ENCODE measurements at regions not wholly inside any gene's neighbourhood (a gene's known extent, or its start where the extent isn't known, plus 50 kb on each side); places are given as distances from the start of the nearest gene placed in this dataset.

GRCh38 chr9:13737885-13738284 lies 458.4 kb upstream of the MPDZ start:
- no peak for DNase-seq

DNA sequence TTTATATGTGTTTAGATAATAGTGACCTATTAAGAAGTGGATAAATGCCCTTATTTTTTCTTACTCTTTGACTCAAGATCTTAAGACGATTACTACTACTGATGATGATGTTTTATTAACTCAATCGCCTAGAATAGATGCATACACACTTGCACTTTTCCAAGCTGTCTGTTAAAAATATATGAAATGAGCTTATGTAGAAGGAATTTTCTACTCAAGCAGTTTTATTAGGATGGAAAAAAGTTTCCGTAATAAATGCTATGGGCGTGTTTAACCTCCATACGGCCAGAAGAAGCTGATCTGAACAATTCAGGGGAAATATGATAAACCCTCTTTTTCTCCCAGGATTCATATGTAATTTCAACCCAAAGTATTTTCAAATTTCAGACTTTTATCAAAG lies 455.7 kb upstream of the MPDZ start:
- no peak for DNase-seq

- no peak for DNase-seq
Measured at GRCh38 chr9:13734601-13735000, 455.1 kb upstream of the MPDZ start.

DNA sequence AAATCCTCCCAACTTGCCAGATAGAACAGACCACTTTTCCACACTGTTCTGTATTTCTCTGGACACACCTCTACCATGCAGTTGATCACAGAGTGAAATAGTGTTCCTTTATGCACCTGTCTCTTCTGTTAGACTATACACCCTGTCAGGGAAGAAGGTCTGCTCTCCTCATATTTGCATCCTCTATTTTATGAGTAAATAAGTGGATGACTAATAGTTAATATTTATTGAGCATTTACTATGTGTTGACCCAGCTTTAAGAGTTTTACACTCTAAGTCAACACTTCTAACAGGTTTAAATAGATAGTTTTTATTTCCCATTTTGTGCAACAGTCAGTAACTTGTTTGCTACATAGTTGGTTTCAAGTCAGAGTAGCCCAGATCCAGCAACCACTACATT lies 452.8 kb upstream of the MPDZ start:
- peak; percentile 1 for DNase-seq

DNA sequence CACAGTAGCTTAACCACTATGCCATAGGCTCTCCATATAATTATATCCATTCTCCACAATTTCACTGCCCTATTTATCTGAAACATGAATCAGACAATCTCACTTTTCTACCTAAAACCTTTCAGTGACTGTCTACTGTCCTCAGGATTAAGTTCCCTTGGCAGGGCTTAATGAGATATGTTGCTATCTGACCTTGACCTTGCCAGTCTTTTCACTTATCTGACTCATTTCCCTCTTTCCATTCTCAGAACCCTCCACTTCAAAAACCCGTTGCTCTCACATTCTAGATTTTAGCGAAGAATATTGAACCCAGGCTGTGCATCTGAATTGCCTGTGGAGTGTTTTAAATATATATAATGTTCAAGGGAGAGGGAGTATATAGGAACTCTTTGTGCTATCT lies 452.1 kb upstream of the MPDZ start:
- no peak for DNase-seq

- DNase-seq, result no peak
Measured at GRCh38 chr9:13729955-13730354, 450.5 kb upstream of the MPDZ start.

DNA sequence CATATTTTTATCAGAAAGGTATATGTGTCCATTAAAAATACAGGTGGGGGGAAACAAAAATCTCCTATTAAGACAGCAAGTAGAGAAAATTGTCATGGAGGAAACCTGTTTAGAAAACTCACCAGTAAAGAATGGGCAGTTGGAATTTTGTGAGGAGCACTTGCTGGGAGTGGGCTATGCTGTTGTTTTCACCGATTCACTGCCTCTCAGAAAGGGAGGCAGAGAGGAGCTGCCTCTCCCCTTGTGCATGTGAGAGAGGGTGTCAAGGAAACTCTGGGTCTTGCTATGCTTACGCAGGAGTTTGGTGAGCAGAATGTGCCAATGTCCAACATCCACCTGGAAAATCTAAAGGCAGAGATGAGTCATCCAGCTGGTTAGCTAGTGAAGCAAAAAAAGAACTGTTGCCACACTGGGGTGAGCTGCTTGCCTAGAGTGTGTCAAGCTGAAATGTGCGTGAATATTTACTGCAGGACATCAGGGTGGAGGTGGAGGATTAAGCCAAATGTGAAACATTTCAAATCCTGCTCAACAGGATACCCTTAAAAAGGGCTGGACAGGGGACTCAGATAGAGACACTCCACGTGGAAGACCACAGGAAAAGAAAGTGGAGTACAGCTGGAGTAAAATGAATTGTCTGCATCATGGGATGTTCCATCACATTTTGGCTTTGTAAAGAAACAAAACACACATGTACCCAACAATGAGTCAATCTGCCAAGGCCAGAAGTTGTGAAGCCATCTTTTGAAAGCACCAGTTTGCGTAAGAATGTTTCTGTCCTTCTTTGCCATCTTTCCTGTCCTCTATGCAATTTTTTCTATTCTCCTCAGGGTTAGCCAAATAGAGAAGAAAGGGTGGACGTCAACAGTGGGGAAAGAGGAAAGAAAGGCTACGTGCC lies 449.7 kb upstream of the MPDZ start:
- no peak for DNase-seq

- DNase-seq, result no peak
Measured at GRCh38 chr9:13728131-13728530, 448.6 kb upstream of the MPDZ start.

GRCh38 chr9:13726746-13727145 lies 447.3 kb upstream of the MPDZ start:
- DNase-seq, result no peak

GRCh38 chr9:13725516-13725915 lies 446.0 kb upstream of the MPDZ start:
- DNase-seq, result no peak

DNA sequence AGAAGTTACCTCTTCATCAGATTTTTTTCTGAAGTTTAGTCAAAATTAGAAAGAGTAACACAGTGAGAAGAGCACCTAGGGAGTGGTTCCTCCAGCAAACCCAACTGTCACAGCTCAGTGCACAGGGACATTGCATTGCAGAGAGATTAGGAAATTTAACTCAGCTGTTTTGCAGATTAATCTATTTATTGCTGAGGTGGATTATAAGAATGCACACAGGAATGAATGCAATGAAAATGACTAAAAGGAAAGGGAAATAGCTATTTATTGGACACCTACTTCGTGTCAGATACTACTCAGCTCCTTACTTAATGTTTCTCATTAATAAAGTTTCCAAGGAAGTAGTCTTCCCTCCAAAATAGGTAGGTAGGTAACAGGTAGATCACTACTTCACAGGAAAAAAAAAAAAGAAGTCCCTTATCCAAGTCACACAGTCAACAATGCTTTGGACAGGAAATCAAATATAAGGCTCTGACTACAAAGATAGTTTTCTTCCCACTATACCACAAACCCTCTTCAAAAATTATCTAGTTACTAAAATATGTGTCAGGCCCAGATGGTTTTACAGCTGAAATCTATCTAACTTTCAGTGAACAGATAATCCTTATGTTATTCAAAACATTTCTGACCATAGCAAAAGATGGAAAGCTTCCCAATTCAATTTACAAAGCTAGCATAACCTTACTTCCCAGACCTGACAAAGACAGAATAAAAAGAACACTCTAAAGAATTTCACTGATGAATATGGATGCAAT lies 442.2 kb upstream of the MPDZ start:
- no peak for DNase-seq

DNA sequence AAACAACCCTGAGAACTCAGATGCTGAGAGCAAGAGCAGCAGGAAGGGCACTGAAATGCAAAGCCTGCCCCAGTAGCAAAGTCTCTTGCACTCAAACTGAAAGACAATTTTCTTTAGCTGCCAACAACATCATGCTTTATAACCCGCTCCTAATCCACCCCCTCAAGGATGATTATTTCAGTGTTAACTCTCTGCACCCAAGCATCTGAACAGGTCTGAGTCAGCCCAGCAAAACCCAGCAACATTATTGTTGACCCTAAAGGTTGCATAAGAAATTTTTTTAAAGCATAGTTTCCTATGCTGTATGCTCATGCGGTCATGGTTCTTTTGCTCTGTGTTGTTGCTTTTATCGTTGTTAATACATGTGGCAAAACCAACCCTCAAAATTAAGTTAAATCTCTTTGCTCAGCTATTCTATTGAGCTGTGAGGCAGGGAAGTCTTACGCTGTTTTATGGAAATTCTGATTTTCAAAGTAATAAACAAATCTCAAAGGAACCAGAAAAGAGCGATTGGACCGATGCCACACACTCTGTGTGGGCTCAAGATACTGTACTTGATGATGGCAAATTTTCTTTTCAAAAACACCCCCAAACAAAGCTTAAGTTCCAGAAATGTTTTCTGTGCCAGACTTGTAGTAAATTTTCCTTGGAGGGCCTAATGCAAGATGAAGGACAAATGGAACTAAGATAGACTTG lies 440.6 kb upstream of the MPDZ start:
- DNase-seq, result no peak

- no peak for DNase-seq
Measured at GRCh38 chr9:13719446-13719845, 440.0 kb upstream of the MPDZ start.

- peak; percentile 5 for DNase-seq
Measured at GRCh38 chr9:13718539-13718938, 439.0 kb upstream of the MPDZ start.

DNA sequence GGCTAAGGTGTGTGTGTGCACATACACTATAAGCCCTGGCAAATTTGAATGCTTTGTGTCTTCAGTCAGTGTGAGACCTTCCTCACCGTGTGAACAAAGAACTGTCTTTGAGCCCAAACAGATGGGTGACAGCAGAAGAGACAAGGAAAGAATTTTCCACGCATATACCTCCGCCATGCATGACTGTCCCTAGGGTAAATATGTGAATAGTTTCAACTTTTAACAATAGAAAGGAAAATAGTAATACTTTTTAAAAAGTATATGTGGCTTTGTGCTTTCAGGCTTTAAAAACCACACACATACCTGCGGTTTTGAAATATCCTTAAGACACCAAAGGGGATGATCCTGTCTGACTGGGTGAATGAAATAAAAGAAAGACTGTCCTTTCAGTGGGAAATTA lies 438.6 kb upstream of the MPDZ start:
- DNase-seq, result no peak

GRCh38 chr9:13717322-13718054 lies 438.0 kb upstream of the MPDZ start:
- no peak for DNase-seq

DNA sequence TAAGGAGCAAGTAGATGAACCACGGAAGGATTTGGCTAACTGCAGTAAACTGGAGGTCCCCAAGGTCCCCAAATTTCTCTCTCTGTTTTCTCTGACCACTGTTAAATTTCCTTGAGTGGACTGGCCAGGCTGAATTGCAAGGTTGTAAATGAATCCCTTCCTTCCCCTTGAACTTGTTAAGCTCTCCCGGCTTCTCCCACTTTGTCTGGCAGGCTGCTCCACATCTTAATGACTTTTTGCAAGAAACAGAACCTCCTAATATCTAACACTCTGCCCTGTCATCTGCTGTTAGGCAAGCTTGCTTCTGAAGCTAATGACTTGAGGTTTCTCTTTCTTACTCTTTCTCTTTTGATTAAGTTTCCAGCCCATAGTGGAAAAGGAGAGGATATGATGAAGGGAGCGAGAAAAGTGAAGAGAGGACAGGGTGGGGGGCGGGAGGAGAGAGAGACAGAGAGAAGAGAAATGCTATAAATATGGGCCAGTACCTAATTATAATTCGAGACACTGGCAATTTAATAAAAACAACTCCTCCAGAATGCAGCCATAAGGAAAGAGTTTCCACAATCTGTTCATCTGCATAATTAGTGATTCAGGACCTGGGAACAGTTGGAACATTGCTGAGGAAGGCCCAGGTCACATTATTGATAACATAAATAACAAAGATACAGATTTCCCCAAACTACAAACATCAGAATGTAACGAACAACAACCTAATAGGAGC lies 437.3 kb upstream of the MPDZ start:
- no peak for DNase-seq

DNA sequence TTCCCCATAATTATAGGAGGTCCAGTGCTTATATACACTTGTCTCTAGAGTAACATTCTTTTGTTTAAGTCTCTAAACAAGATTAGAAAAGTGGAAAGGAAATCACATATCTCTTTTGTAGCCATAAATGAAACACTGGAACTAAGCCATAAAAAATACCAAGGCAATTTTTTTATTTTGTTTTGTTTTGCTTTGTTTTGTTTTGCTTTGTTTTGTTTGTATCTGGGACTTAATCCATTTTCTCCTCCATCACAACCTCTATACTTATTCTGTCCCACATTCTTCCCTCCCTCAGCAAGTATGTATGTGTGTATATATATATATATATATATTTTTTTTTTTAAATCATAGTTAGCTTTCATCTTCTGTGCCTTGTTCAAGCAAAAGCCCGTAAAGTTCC lies 436.6 kb upstream of the MPDZ start:
- no peak for DNase-seq

- no peak for DNase-seq
Measured at GRCh38 chr9:13715430-13715829, 435.9 kb upstream of the MPDZ start.

- peak; percentile 90 for DNase-seq
Measured at GRCh38 chr9:13707612-13708576, 428.4 kb upstream of the MPDZ start.

DNA sequence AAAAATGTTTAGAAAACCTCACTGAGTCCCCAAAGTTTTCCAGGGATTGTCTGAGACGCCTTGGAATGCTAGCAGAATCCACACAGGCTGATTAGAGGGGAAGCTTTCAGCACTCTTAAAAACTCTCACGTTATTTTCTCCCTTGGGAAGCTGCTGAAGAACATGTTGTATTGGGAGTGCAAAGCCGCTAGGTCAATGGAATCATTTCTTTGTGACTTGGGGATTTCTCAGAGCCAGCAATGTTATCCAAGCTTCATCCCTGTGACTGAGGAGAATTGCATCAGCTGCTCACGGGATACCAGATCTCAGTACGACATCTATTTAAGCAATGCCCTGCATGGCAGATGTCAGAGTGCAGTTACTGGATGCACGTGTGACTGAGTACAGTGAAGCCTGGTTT lies 426.4 kb upstream of the MPDZ start:
- DNase-seq, result no peak
